ENCODE measurements at regions not wholly inside any gene's neighbourhood (a gene's known extent, or its start where the extent isn't known, plus 50 kb on each side); places are given as distances from the start of the nearest gene placed in this dataset.

GRCh38 chr4:20311856-20312255 is 60.2 kb downstream of the SLIT2 start:
- TF ChIP-seq CTCF (IDR thresholded peaks at IDR 0.05; ENCODE audit: insufficient read depth, low read length, poor library complexity, severe bottlenecking) (no peak), EZH2phosphoT487 (conservative IDR thresholded peaks at IDR 0.05; ENCODE audit: low read length) (no peak)
